ENCODE measurements at regions not wholly inside any gene's neighbourhood (a gene's known extent, or its start where the extent isn't known, plus 50 kb on each side); places are given as distances from the start of the nearest gene placed in this dataset.
"Not testable (repeated sequence)": the region's sequence is repeated elsewhere in the genome, so short reads cannot be mapped to it uniquely, and the experiment has no call there.

DNA sequence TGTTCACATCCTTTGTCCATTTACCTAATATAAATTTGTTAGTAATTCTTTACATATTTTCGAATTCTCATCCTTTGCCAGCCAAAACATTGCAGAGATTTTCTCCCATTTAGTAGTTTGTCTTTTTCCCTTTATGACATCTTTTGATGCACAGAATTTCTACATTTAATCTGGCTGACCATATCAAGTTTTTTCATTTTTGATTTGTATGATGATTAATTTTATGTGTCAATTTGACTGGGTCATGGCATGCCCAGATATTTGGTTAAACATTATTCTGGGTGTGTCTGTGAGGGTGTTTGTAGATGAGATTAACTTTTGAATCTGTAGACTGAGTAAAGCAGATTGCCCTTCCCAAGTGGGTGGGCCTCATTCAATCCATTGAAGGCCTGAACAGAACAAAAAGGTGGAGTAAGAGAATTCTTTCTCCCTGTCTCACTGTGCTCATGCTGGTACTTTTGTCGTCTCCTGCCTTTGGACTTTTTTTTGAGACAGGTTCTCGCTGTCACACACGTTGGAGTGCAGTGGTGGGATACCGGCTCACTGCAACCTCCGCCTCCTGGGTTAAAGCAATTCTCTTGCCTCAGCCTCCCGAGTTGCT lies 72.1 kb upstream of the EPB41L1 start:
- DNase-seq (ENCODE audit: low read depth in 4 of 4, low spot score in 3 of 4) = no peak

DNA sequence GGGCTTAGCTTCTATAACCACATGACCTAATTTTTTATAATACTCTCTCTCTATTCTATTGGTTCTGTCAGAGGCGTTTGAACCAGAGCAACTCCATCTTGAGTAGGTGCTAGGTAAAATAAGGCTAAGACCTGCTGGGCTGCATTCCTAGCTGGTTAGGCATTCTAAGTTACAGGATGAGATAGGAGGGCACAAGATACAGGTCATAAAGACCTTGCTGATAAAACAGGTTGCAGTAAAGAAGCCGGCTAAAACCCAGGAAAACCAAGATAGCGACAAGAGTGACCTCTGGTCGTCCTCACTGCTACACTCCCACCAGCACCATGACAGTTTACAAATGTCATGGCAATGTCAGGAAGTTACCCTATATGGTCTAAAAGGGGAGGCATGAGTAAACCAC lies 71.3 kb upstream of the EPB41L1 start:
- DNase-seq (ENCODE audit: low read depth in 4 of 4, low spot score in 3 of 4) = not testable (repeated sequence)

DNA sequence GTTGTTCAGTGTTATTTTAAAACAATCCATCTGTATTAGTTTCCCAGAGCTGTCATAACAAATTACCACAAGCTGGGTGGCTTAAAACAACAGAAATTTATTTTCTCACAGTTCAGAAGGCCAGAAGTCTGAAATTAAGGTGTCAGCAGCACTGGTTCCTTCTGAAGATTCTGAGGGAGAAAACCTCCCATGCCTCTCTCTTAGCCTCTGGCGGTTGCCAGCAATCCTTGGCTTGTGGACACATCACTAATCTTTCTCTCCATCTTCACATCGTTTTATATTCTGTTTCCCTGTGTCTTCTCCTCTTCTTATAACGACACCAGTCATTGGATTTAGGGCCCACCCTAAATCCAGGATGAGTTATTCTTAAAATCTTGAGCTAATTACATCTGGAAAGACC lies 70.2 kb upstream of the EPB41L1 start:
- DNase-seq (ENCODE audit: low read depth in 4 of 4, low spot score in 3 of 4) = no peak

DNA sequence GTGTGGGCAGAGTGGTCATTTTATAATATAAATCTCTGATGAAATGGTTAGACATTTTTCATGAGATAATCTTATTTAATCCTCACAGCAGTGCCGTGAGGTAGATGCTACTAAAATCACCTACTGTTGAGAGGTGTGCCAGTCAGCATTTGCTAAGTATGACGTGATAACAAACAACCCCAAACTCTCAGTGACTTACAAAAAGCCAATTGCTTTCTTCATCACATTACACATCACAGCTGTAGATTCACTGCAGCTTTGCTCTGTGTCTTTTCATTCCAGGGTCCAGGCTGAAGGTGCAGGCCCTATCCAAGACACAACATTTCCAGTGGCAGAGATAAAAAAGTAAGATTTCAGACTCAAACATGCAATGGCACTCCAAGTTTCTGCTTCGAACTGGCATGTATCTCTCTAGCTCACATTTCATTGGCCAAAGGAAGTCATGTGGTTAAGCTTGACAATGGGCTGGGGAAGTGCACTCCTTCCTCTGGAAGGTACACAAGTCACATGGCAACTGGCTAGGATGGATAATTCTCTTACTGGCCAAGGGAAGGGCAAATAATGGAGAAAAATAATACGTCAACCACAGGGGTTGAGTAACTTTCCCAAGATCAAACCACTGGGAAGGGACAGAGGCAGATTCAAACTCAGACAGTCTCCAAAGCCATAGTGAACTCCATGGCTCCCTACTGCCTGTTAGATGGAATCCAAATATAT lies 69.5 kb upstream of the EPB41L1 start:
- DNase-seq (ENCODE audit: low read depth in 4 of 4, low spot score in 3 of 4) = no peak

DNA sequence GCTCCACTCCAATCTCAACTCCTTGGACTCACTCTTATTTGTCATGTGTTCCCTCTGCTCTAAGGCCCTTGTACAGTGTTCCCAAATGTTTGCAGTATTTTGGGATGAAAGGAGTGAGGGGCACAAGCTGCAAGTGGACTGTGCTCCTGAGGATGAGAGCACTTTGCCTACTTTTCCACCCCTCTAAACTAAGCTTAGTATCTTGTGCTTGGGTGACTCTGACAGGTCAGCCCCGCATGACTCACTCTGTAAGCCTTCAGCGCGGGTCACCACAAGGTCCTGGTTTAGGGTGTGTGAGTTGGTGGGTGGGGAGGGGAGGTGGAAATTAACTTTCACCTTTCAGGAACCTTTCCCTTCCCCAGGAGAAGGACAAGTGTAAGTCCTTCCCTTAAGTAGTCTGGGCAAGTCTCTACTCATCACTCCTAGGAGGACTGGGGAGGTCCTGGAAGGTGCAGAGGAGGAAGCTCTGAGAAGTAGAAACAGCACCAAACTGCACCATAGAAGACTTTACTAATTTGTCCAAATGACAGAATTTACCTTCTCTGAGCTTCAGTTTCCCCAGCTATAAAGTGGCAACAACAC lies 68.8 kb upstream of the EPB41L1 start:
- DNase-seq (ENCODE audit: low read depth in 4 of 4, low spot score in 3 of 4) = no peak

DNA sequence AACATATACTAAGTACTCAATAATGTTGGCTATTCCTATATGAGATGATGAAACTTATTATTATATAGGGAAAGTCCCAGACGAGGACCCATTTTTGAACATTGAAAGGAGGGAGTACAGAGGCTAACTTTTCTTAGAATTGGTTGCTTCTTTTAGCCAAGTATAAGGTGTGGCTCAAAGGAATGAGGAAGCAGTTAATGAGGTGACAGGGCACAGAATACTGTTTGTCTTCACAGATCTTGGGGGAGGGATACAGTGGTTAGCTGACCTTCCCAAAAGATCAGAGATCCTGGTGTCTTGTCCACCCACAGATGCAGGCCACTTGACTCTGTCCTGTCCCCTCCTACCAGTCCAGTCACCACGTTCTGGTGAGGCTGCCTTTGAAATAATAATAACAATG lies 67.8 kb upstream of the EPB41L1 start:
- no peak for DNase-seq (ENCODE audit: low read depth in 4 of 4, low spot score in 3 of 4)

DNA sequence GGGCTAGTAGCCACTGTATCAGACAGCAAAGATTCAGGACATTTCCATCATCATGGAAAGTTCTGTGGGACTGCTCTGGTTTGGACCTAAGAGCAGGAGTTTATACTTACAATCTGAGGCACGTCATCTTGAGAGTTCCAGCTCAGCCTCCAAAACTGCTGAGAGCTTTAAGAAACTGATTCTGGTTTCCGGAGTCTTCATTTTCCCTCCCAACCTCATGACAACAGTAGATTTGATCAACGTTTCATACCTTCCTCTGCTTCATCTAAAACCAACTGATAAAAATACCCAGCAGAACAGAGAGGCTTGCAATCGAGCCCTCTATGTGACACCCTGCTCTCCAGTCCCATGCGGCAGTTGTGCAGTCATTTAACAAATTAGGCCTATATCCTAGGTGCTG lies 64.3 kb upstream of the EPB41L1 start:
- no peak for DNase-seq (ENCODE audit: low read depth in 4 of 4, low spot score in 3 of 4)

DNA sequence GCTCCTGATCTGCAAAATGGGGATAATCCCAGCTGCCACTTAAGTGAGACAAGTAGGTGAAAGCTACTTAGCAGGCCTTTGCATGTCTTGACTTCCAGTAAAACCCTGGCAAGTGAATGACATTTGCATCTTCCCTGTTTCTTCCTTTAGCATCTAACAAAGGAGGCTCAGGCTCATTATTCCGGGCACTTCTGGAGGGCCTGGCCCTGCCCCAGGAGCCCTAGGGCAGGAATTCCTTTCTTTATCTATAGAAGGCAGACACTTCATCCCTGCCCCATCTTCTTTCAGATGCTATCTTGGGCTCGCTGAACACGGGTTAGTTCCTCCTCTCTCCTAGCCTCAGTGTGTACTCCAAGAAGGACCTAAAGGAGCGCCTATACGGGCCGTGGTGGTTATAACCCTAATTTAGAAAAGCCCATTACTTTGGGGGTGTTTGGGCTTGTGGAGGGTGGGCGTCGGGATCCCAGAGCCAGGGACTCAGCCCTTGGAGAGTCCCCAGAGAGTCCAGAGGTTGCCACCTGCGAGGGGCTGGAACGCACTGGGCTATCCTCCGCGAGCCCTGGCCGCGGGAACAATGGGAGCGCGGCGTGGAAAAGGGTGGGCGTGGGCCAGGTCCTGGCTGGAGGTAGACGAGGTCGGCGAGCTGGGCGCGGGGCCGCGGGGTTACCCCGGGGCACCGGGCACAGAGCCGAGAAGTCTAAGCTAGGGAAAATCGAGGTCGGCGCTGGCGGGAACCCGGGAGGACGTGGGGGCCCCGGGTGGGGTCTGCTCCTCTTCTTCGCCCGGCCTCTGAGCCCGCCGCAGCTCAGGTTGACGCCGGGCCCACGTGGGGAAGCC lies 62.8 kb upstream of the EPB41L1 start:
- DNase-seq (ENCODE audit: low read depth in 4 of 4, low spot score in 3 of 4) = no peak

DNA sequence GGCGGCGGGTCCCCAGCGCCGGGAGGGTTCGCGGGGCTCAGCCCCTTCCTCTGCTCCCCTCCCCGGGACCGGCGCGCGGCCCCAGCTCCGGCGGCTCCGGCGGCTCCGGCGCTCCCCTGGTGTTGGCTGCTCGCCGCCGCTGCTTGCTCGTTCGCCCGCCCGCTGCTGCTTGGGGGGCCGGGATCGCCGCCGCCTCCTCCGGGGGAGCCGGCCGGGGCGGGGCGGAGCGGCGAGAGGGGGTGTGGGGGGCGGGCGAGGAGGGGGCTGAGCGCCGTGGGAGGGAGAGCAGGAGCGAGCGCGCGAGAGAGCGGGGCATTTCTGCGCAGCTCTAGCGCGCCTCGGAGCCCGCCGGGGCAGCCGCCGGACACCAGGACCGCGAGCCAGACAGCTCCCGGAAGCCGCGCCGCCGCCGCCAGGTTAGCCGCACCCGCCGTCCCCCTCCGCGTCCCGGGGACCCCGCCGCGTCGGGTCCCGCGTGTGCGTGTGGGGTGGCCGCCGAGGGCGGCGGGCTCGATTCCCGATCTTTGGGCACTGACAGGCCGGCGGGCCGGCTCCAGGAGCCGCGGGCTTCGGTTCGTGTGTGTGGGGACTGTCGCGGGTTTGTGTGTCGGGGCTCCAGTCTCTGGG lies 62.0 kb upstream of the EPB41L1 start:
- DNase-seq (ENCODE audit: low read depth in 4 of 4, low spot score in 3 of 4) = no peak

DNA sequence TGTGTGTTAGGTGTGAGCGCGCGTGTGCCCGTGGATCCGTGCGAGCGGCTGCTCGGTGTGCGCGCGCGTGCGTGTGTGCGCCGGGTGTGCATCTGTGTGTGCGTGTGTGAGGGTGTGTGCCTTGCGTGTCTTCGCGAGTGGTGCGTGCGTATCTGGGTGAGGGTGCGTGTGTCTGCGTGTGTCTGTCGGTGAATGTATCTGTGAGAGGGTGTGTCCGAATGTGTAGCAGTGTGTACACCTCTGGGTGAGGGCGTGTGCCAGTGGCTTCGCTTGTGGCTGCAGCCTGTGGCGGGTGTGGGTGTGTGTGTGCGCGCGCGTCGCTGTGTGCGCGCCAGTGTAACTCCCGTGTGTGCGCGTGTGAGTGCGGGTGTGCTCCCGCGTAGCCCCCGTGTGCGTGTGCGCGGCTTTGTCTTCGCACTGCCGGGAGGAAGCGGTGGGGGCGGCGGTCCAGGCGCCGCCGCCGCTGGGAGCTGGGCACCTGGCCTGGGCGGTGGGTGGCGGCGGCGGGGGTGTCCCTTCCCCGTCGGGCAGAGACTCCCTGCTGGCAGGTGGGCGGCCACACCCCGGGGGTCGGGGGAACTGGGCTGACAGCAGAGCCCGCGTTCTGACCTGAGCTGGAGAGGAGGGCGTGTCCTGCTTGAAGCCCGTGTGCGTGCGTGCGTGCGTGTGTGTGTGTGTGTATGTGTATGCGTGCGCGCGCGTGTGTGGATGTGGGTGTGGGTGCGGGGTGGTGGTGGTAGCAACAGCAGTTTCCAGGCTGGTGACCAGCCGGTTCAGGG lies 61.3 kb upstream of the EPB41L1 start:
- DNase-seq (ENCODE audit: low read depth in 4 of 4, low spot score in 3 of 4) = no peak

DNA sequence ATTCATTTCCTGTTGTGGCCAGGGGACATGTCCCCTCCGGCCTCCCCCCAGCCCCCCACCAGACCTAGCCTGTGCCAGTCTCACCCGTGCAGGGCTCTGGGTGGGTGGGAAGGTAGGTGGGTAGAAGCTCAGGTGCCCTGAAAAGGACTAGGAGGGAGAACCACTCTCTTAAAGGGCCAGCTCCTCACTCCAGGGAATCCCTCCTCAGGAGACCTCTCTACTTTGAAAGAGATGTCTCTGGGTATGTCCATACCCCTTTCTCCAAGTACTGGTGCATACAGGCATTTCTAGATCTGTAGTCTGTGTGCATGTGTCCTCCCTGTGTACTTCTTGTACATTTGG lies 60.8 kb upstream of the EPB41L1 start:
- no peak for DNase-seq (ENCODE audit: low read depth in 4 of 4, low spot score in 3 of 4)

DNA sequence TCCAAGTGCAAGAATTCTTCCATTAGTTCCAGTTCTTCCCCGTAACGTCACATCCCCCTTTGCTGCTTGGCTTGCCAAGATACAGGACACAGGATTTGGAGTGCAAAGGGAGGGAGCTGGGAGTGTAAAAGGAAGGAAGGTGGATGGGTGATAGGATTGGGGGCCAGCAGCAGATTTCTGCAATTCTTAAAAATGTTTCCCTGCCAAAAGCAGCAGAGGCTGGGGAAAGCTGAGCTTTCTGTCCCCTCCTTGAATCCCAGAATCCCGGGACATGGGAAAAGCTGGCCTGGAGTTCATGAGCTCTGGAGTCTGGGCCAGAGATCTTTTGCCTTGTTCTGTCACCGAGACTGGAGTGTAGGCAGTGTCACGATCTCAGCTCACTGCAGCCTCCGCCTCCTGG lies 60.0 kb upstream of the EPB41L1 start:
- no peak for DNase-seq (ENCODE audit: low read depth in 4 of 4, low spot score in 3 of 4)

DNA sequence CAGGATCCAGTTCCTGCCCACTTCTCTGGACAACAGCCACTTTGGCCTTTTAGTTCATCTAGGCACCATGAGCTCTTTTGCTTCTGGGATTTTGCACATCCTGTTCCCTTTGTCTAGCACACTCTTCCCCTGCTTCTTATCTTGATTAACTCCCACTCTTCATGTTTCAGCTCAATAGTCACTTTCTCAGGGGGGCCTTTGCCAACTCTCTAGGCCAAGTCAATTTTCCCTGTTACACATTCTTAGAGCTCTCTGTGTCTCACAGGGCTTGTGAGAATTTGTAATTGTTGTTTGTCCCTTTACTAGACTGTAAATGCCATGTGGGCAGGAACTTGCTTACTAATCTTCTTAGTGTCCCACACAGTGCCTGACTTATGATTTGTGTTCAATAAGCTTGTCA lies 58.1 kb upstream of the EPB41L1 start:
- DNase-seq (ENCODE audit: low read depth in 4 of 4, low spot score in 3 of 4) = no peak

DNA sequence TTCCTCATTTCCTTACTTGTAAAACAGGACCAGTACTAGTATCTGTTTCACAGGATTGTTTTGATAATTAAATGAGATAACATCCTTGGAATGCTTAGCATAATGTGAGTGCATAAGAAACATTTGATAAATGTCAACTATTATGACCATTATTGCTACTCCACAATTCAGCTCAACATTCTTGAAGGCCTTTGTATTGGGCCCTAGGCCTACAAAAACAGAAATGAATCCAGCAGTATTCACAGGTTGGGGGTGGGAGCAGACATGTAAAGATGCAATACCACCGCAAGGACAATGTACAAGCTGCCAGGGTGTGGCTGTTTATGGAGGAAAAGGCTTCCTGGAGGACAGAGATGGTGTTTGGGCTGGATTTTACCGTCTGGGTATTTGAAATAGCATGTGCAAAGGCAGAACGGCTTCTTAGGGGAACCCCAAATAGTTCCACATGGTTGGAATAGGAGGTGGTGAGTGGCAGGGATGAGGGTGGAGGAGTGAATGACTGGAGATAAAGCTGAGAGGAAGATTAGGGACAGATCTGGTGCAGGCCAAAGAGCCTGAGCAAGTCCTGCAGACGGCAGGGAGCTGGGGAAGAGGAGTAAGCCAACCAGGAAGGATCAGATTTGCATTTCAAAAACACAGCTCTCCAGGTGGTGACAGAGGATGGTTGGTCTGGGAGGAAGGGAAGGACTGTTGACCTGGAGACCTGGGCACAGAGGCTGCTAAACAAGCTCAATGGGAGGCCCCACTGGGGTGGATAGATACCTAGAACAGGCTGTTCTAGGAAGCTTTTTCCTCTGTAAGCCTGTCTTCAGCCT lies 57.0 kb upstream of the EPB41L1 start:
- no peak for DNase-seq (ENCODE audit: low read depth in 4 of 4, low spot score in 3 of 4)

DNA sequence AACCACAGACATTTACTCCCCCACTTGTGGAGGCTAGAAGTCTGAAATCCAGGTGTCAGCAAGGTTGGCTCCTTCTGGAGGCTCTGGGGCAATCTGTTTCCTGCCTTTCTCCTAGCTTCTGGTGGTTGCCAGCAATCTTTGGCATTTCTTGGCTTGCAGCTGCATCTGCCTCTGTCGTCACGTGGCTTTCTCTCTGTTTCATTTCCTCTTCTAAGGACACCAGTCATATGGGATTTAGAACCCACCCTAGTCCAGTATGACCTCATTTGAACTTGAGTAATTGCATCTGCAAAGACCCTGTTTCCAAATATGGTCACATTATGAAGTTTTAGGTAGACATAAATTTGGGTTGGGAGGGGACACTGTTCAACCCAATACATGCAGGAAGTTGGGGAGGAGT lies 56.2 kb upstream of the EPB41L1 start:
- DNase-seq (ENCODE audit: low read depth in 4 of 4, low spot score in 3 of 4) = no peak

DNA sequence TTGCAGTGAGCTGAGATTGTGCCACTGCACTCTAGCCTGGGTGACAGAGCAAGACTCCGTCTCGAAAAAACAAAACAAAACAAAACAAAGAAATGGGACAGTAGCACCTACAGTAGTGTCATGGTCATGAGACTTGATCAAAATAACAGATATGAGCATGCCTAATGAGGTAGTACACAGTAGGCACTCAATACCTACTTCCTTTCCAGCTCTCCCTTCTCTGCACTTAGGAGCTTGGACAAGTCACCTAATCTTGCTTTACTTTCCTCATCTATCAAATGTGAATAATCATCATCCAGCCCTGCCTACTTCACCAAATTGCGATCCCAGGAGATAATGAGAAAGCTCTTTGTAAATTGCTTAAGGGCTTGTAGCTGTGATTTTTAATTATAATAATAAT lies 55.4 kb upstream of the EPB41L1 start:
- no peak for DNase-seq (ENCODE audit: low read depth in 4 of 4, low spot score in 3 of 4)

DNA sequence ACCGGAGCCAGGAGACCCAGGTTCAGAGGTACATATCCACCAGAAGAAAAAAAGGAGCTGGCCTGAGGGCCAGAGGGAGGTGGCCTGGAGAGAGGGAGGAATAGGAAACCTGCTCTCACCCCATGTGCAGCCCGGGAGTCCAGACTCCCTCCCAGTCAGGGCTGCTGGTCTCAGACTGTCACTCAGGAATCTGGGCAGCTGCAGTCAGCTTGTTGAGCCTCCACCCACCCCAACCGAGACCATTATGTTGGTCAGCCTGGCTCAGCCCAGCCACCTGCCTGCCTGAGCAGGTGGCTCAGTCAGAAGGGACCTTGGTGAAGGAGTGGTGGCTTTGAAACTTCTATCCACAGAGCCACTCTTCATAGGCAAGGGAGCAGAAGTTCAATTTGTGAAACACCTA lies 53.3 kb upstream of the EPB41L1 start:
- DNase-seq (ENCODE audit: low read depth in 4 of 4, low spot score in 3 of 4) = peak in 1 of 4 donors; percentile 57

DNA sequence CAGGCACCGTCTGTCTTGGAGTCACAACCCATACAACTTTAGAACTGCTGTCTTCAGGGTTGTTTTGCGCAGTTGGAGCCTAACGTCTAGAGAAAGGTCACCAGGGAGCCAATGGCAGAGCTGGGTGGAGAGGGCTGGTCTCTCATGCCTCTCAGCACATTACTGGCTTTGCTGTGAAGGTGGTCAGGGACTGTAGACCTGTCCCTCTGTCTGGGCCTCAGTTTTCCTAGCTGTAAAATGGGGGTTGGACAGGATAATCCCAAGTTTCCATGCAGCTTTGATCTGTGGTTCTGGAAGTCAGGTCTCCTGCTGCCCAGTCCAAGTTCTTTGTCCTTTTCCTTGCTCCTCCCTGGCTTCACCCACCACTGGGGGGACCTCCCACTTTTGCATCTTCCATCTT lies 52.2 kb upstream of the EPB41L1 start:
- DNase-seq (ENCODE audit: low read depth in 4 of 4, low spot score in 3 of 4) = no peak

DNA sequence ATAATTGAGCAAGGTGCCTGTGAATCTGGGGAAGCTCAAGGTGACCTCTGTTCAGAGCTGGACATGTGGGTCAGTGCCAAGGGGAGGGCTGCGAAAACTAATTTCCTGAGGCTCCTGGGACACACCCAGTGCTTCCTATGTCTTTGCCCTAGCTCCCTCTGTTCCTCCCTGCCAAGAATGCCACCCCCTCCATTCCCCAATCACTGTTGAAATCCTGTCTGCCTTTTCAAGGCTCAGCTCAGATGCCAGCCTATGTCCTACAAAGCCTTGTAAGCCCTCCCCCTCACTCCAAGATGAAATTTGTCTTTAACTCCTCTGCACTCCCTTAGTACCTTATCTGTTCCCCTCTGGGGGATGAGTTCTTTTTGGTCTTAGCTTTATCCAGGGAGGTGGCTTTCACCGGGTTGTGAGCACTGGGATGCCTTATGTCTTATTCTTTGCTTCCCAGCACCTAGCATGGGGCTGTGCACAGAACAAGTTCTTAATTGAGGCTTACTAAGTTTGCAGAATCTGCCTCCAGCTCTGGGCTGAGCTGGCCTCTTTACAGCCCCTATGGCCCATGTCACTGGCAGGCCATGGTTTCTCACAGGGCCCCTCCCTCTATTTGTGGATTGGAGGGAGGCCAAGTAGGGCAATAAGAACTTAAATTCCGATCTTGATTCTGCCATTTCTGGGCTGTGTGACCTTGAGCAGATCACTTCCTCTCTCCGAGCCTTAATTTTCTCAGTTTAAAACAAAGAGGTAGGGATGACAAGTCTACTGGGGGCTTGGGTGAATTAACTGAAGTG lies 51.5 kb upstream of the EPB41L1 start:
- no peak for DNase-seq (ENCODE audit: low read depth in 4 of 4, low spot score in 3 of 4)
